OCI-LY3 (cell line): ENCODE measurements at regions not wholly inside any gene's neighbourhood (a gene's known extent, or its start where the extent isn't known, plus 50 kb on each side); places are given as distances from the start of the nearest gene placed in this dataset.

Experiments
- EZH2phosphoT487 ChIP-seq: fragments of 200-600 bp; shearing (Covaris generic); IDR thresholded peaks from 2 replicates; pipeline ENCODE4 v1.6.1; 2018; ENCODE audit warnings: antibody characterized with exemption, mixed run types, low read depth
- TF ChIP-seq, protein P1 (sequence below): fragments of 200-600, 300-600 bp; sonication (generic); IDR thresholded peaks from 2 replicates; pipeline ENCODE4 v1.5.1; 2014; ENCODE audit warnings: antibody characterized with exemption, low read length, low read depth

DNA sequence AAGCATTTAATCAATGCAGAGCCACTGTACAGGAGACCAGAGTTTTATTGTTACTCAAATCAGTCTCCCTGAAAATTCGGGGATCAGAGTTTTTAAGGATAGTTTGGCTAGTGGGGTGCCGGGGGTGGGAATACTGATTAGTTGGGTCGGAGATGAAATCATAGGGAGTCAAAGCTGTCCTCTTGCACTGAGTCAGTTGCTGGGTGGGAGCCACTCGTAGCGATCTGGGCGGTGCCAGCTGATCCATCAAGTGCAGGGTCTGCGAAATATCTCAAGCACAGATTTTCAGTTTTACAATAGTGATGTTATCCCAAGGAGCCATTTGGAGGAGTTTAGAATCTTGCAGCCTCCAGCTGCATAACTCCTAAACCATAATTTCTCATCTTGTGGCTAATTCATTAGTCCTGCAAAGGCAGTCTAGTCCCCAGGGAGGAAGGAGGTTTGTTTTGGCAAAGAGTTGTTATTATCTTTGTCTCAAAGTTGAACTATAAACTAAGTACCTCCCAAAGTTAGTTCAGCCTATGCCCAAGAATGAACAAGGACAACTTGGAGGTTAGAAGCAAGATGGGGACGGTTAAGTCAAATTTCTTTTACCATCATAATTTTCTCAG is 169.4 kb upstream of the PLEKHG7 start:
- TF ChIP-seq, protein P1, sequence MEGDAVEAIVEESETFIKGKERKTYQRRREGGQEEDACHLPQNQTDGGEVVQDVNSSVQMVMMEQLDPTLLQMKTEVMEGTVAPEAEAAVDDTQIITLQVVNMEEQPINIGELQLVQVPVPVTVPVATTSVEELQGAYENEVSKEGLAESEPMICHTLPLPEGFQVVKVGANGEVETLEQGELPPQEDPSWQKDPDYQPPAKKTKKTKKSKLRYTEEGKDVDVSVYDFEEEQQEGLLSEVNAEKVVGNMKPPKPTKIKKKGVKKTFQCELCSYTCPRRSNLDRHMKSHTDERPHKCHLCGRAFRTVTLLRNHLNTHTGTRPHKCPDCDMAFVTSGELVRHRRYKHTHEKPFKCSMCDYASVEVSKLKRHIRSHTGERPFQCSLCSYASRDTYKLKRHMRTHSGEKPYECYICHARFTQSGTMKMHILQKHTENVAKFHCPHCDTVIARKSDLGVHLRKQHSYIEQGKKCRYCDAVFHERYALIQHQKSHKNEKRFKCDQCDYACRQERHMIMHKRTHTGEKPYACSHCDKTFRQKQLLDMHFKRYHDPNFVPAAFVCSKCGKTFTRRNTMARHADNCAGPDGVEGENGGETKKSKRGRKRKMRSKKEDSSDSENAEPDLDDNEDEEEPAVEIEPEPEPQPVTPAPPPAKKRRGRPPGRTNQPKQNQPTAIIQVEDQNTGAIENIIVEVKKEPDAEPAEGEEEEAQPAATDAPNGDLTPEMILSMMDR: no peak
- TF ChIP-seq EZH2phosphoT487: no peak
